ENCODE measurements at regions not wholly inside any gene's neighbourhood (a gene's known extent, or its start where the extent isn't known, plus 50 kb on each side); places are given as distances from the start of the nearest gene placed in this dataset.
A peak's percentile ranks its signal among the peaks of the same experiment; 100 is the strongest.

GRCh38 chr7:124267154-124267553, 234.3 kb upstream of the TMEM229A start (continued):
- TF ChIP-seq HMGN3 (IDR thresholded peaks at IDR 0.05; ENCODE audit: borderline replicate concordance, extremely low read depth, insufficient read length, low read depth, low read length) (no peak), MGA (IDR thresholded peaks at IDR 0.05) (no peak), BRCA1 (IDR thresholded peaks at IDR 0.05) (no peak), BRCA1 (CRISPR knock-in tag; IDR thresholded peaks at IDR 0.05) (no peak), HMG20B (CRISPR knock-in tag; IDR thresholded peaks at IDR 0.05) (no peak), GMEB1 (CRISPR knock-in tag; IDR thresholded peaks at IDR 0.05) (no peak), CTCF (IDR thresholded peaks at IDR 0.05 in 2 of 3, conservative IDR thresholded peaks at IDR 0.05 in 1 of 3; ENCODE audit: insufficient read depth in 2 of 3, low read depth in 1 of 3, low read length in 3 of 3) (no peak), CC2D1A (IDR thresholded peaks at IDR 0.05) (no peak), MAX (CRISPR knock-in tag; IDR thresholded peaks at IDR 0.05) (no peak), ZNF398 (CRISPR knock-in tag; IDR thresholded peaks at IDR 0.05) (peak; percentile 34; the same call in 1 of the 2 replicates), HOXB6 (CRISPR knock-in tag; IDR thresholded peaks at IDR 0.05; ENCODE audit: borderline replicate concordance) (no peak), ZNF282 (CRISPR knock-in tag; IDR thresholded peaks at IDR 0.05) (no peak)

All from K562 (cell line).